SKM-1 treated with dmso at 0.1 percent for 144 hours (cell line): ENCODE measurements at regions not wholly inside any gene's neighbourhood (a gene's known extent, or its start where the extent isn't known, plus 50 kb on each side); places are given as distances from the start of the nearest gene placed in this dataset.
"Not testable (repeated sequence)": the region's sequence is repeated elsewhere in the genome, so short reads cannot be mapped to it uniquely, and the experiment has no call there.

ENCODE experiments used
- DNase-seq: peaks from one replicate; lab custom pipeline; 2025; ENCODE audit not compliant: unreplicated experiment; lab: John Stamatoyannopoulos, UW

DNA sequence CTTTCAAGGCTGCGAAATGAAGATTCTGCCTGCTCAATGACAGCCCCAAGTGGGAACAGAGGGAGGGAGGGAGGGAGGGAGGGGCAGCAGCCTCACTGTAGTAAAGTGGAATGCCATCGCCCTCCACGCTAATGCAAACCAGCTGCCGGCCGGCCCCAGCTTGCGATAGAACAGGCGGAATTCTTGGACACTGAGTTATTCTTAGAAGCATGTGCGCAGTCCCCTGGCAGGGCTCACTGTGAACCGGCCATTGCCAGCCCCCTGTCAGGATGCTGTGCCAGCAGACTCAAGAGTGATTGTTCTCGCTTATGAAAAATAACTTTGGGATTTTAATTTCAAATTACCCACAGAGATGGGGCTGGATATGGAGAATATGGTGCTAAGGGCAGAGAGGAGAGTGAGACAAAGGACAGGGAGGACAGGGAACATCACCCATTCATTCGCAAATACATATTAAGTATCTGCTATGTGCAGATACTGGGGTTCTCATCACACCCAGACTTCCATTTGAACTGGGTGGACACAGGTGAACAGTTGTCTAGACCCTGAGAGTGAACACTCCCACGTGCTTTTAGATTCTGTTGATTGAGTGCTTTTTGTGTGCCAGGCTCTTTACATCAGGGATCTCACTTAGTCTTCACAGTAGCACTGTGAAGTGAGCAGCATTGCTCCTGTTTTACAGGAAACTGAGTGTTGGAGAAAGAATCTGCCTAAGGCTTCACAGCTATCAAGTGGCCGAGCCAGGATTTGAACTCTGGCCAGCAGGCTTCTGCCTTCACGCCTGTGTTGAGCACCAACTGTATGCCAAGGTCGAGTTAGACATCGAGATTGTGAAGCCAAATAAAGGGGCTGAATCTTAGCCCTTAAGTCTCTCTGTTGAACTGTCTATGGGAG is 192.9 kb downstream of the C12orf75 start:
- no peak for DNase-seq

DNA sequence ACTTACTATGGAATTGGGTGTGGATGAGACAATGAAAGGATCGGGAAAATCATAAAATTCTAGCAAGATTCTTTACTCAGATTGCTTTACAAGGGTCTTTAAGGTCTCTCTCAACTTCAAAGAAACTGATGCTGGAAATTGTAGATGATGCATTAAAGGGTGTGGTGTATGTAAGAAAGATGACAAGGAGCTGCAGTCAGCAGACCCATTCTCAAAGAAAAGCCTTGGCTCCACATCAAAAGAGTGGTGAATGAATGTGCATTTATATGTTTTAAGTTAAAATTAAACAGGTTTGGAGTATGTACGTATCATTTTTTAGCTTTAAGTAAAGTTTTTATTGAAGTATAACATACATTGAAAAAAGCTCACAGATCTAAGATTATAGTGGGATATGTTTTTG is 194.5 kb downstream of the C12orf75 start:
- no peak for DNase-seq

DNA sequence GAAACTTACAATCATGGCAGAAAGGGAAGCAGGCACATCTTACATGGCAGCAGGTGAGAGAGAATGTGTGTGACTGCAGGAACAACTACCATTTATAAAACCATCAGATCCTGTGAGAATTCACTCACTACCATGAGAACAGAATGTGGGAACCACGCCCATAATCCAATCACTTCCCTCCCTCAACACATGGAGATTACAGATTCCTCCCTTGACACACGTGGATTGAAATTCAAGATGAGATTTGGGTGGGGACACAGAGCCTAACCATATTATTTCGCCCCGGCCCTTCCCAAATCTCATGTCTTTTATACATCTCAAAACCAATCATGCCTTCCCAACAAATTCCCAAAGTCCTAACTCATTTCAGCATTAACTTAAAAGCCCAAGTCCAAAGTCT is 203.6 kb downstream of the C12orf75 start:
- no peak for DNase-seq

DNA sequence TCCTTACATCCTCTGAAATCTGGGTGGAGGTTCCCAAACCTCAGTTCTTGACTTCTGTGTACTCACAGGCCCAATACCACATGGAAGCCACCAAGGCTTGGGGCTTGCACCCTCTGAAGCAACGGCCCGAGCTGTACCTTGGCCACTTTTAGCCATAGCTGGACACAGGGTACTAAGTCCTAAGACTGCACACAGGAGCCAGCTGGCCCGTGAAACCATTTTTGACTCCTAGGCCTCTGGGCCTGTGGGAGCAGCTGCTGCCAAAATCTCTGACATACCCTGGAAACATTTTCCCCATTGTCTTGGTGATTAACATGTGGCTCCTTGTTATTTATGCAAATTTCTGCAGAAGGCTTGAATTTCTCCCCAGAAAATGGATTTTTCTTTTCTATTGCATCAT is 204.5 kb downstream of the C12orf75 start:
- DNase-seq, result not testable (repeated sequence)

DNA sequence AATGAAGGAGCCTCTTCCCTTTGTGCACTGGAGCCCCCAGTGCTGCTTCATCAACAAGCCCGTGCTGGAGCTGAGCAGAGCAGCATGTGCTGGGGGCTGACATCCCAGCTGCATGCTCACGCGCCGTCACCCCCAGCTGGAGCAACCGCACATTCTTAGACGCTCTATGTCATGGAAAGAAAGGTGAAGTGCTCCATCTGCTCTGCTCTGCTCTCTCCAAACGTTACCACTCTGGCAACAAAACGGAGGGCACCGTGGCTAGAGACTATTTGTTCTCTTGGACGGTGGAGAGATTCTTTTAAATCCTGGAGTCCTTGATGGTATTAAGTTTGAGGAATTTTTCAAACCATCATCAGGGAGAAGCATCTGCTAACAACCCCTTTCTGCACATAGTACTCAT is 208.4 kb downstream of the C12orf75 start:
- DNase-seq, result no peak

DNA sequence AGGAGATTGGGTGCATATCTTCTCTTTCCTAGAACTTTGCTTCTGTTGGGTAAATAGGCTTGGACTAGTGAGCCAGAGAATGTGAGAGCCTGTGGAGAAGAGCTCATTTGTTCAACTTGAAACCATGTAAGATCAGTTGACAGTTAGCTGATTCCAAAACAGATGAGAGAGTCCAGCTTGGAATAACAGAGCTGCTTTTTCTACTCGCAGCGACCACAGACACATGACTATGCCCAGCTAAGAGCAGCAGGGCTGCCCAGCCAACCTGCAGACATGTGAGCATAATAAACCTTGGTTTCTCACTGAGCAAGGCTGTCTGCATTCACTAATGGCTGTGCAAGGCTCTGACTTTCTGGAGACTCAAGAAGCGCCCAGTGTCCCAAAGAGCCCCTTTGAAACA is 209.2 kb downstream of the C12orf75 start:
- DNase-seq, result no peak

DNA sequence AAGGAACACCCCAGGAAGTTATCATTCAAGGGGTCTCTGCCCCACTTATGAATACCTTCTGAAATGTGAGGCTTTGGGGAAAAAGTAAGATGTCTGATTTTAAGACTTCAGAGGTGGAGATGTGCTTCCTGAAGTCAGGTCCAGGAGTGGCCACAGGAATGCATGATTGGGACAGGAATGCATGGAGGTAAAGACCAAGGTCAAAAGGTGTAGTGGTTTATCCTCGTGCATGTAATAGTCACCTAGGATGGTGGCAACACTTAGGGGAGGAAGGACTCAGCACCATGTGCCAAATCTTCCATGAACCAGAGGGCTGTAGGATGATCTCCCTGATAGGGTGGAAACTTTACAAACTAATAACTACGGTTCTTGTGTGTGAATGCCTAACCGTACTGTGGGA is 217.3 kb downstream of the C12orf75 start:
- DNase-seq, result no peak

DNA sequence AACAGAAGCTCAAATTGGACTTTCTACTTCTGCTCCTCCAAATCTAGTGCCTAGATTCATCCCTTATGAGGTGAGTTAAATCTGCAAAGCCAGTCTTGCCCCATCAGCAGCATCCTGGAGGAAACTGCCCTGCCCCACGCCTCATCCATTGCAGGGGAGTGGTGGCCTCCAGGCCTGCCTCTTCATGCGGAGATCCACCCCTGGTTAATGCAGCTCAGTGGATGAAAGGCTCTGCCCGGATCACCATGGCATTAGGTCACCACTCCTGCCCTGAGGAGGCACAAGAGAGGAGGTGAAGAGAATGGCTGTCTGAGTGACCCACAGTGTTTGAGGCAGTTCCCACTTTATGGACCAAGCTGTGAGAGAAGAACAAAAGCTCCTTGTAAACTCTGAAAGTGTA is 218.1 kb downstream of the C12orf75 start:
- DNase-seq, result no peak

DNA sequence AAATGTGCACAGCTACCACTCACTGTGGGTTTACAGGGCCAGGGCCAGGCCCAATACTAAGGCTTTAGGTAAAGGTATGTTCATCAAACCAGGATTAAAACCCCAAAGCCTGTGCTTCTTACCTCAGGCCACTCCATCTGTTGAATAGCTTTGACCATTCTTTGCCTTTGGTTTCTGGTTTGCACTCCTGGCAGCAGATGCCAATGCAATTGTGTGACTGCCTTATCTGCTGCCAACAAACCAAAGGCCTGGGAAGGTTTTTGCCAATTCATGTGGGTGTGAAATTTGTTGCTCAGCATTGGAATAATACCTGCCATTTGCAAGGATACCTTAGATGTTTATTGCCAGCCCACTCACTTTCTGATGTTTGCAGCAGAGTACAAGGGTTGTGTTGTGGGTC is 221.6 kb downstream of the C12orf75 start:
- DNase-seq, result no peak

DNA sequence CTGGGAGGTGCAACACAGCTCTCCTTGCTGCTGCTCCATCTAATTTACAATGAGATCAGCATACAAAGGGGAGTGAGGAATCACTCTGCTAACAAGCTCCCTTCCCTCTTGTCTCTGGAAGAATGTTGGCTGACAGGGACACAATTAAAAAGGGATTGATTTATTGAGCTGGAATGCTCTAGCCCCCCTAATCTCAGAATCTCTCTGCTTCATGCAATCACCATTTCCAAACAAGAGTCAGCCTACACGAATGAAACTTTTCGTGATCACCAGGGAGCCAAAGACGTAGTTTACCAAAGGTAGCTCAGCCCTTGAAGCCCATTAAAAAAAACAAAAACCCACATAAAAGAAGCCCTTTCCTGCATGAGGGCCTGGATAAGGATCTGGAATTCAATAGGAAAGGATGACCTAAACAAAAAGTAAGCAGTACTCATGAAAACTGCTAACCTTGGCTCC is 223.8 kb downstream of the C12orf75 start:
- no peak for DNase-seq

DNA sequence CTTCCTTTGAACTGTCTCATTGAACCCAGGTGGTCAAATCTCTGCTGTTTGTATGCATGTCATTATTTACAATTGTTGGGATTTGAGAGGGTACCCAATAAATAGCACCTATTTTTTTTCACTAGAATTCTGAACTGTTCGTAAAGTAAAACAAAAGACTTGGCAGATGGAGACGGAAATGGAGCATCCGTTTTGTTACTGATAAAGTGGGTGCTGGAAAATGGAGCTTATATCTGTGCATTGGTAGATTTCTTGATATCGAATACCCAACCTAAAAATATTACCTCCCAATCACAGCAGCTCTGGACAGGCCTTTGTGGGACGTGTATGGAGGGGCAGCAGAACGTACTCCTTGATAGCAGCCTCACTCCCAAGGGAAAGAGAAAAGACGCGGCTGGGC is 224.4 kb downstream of the C12orf75 start:
- no peak for DNase-seq

DNA sequence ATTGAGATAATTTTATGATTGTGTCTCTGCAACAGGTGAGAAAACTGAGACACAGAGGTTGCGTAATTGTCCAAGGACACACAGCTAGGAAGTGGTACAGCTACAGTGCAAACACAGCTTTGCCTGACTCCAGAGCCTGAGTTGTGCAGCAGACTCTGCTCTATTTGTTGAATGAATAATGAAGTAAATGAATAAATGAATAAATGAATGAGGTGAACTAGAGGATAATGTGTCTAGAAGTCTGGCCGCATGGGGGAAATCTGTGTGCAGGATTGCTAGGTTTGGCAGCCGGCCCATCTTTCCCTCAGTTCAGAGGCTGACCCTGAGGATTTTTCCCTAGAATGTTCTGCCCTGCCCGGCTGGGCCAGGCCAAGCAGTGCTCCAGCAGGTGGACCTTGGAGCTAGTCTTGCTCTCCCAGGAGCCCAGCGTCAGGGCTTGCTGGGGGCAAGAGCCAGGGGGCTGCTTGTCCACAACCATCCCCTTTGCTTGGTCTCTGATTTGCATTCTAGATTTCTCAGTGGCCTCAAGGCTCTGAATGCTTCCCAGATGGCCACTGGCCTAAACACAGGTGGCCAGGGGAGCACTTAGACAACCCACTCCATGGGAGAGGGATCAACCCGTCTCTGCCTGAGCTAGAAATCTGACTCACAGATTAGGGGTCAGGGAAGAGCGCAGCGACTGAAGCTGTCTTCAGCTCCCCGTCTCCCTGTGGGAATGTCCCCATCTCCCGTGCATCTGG is 225.2 kb downstream of the C12orf75 start:
- no peak for DNase-seq

DNA sequence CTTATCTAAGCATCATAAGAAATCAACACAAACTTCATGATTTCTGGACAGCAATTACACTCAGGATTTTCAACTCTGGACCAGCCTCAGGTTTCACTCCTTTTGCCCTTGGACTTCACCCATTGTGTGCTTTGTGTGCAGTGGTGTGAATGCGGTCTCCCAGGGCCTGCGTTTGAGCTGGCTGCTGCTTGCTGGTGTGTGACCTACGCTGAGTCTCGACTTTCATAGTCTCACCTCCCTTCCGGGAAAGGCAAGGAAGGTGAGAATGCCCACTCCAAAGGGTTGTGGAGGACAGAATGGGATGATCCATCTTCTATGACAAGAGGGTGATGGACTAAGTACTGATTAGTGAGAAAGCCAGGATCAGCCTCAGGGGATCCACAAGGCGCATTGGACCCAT is 228.8 kb downstream of the C12orf75 start:
- no peak for DNase-seq

DNA sequence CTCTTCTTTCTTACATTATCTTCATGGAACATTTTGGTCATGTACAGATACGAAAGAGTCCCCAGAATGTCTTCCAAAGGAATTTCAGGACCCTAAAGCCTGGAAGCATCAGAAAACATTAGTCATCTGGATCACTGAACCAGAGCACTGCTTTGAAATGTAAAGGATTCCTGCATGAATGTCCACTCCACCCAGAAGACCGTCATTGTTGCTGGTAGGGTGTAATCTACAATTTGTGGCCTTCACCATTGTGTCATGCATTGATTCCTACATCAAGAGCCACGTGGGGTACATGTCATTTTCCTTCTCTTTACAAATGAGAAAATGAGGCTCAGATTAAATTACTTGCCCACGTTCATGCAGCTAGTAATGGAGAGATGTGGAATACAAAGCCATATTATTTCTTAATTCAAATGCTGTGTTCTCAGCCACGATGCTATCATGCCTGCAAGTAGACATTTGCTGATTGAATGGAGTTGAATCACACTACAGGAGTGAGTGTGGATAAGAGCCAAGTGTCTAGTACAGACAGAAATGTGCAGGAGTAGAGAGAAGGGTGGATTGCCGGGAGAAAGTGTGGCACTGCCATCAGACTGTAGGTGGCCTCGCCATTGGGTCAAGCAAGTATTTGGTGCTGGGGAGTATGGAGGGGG is 231.2 kb downstream of the C12orf75 start:
- DNase-seq, result no peak

DNA sequence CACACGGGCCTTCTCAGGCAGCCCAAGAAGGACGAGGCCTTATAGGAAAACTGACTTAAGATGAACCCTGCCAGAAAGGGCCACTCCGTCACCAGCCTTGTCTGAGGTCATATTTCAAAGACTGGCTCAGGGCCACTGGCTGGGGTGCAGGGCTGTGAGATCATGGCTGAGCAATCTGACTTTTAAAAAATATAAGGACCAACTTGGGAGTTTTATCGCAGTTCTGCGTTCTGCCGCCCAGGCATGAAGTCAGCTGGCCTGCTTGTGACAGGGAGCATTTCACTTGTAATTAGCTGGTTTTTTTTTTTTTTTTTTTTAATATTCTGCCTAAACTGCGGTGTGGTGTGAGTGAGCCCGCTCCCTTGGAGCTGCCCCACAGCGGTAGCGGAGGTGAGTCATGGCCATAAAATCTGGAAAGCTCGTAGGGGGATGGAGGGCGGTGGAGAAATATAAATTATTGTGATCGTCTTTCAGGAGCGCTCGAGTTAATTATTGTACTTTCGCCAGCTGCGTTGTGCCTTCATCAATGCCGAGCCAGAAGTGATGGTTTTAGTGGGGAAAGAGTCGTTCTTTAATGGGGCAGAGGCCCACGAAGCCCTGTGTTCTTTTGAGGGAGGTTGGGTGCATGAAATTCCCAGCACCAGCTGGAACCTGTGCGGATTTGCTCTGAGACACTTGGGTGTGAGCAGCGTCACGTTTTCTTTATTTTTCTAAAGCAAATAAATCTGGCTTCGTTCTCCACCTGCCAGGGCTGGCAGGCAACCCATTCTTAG is 231.9 kb downstream of the C12orf75 start:
- DNase-seq, result no peak

DNA sequence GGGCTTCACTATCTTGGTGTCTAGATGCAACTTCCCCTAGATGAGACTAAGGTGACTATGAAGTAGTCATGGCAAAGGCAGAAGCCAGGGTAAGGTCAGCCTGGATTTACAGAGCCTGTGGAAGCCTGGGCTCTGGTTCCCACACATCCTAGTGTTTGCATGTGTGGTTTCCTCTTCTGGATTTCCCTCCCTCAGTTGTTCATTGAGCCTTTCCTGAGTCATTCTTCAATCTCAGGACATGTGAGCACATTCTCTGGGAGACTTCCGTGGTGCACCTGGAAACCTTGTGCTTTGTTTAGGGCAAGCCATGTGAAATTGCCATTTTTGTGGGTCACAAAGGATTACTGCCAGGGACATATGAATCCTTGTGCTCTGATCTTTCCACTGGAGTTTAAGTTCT is 236.6 kb downstream of the C12orf75 start:
- DNase-seq, result no peak

DNA sequence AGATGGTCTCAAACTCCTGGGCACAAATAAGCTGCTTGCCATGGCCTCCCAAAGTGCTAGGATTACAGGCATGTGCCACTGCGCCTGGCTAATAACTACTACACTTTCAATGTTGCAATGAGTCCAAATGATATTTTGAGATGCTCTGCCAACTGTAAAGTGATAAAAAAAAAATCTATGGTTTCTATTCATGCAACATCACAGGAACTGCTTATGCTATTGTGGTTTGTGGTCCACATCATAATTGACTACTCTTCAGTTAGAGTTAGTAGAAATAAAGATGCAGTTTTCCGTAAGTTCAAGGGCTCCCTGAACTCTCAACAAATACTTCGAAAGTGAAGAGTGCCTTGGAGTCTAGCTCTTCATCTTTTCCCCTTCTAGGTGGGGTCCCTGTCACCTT is 239.4 kb downstream of the C12orf75 start:
- DNase-seq, result no peak

DNA sequence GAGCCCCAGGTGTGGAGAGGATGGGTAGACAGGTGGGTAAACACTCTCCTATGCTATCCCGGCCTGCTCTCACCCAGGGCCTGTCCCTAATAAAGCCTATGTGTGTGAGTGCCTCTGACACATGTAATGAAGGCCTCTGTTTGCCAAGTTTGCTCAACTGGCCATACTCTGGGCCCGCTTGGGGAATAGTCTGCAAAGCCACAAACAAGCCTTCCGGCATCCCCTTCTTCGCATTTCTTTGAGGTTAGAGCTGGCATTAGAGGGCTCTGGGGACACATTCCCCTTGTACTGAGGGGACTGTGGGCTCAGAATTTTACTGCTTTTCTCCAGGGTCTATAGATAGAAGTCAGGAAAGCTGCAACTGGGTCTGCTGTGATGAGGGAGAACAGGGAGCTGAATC is 240.5 kb downstream of the C12orf75 start:
- no peak for DNase-seq

DNA sequence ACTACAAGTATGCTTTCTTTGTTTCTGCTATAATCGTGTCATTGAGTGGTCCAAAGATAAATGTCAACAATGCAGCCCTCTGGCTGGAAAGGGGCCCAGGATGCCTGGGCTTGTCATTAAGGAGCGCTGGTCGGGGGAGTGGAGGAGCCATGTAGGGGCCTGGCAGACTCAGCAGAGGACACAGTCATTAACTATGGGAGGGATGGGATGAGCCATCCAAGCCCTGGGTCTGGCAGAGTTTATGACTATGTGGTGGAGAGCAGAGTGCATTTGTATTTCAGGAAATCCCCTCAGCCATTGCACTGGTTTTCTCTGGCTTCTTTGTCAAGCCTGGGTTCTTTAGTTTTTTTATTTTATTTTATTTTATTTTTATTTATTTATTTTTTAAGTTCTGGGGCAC is 243.1 kb downstream of the C12orf75 start:
- DNase-seq, result no peak

DNA sequence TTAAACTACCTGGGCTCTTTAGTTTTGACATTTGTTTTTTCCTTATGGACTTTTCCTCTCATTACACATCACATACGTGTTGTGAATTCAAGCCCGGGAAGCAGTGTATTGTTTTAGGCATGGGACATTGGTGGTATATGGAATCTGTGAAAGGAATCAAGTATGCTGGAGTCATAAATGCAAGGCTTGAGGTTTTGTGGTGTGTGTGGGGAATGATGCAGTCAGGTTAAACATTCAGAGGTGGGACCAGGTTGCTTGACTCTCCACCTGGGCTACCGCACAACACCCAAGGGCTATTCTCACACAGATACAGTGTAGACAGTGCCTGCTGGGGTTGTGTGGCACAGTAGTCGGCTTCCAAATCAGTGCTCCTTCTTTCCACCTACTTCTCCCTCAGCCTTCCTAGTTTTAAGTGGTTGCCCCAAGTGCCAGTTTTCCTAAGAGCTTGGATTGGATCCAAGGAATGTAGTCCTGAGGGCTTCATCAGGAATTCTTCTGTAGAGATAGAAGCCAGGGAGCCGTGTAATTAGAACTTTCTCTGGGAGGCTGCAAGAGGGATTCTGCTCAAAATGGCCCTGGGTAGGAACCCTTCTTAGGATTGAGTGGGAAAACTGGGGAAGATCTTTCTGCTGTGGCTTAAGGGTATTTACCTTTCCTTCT is 243.7 kb downstream of the C12orf75 start:
- no peak for DNase-seq

DNA sequence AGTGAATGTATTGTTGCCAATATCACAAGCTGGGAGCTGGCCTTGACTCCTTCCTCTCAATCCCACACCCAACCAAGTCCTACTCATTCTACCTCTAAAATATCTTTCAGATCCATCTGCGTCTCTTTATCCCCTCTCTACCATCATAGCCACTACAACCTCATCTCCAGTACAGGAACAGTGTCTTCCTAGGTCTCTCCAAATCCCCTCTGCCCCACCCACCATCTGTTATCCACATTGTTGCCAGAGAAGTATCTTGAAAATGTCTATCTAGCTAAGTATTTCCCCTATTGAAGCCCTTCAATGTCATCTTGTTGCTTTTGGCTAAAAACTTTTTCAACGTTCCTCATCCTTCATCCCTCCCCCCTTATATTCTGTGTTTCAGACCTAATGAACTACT is 244.7 kb downstream of the C12orf75 start:
- DNase-seq, result no peak
